ENCODE measurements at regions not wholly inside any gene's neighbourhood (a gene's known extent, or its start where the extent isn't known, plus 50 kb on each side); places are given as distances from the start of the nearest gene placed in this dataset.

GRCh38 chr5:133708331-133708850, 96.0 kb upstream of the FSTL4 start:
- DNase-seq (ENCODE audit: low read depth): no peak

- DNase-seq (ENCODE audit: low read depth): no peak
Observed at GRCh38 chr5:133707629-133708028, 95.3 kb upstream of the FSTL4 start.

GRCh38 chr5:133706506-133707430, 94.4 kb upstream of the FSTL4 start:
- DNase-seq (ENCODE audit: low read depth): no peak

- DNase-seq (ENCODE audit: low read depth): no peak
Observed at GRCh38 chr5:133705331-133705730, 93.0 kb upstream of the FSTL4 start.

GRCh38 chr5:133704411-133704810, 92.1 kb upstream of the FSTL4 start:
- DNase-seq (ENCODE audit: low read depth): no peak

- no peak for DNase-seq (ENCODE audit: low read depth)
Observed at GRCh38 chr5:133703935-133704334, 91.6 kb upstream of the FSTL4 start.

- DNase-seq (ENCODE audit: low read depth): no peak
Observed at GRCh38 chr5:133702791-133703770, 90.7 kb upstream of the FSTL4 start.

- no peak for DNase-seq (ENCODE audit: low read depth)
Observed at GRCh38 chr5:133701871-133702270, 89.5 kb upstream of the FSTL4 start.

GRCh38 chr5:133700251-133700650, 87.9 kb upstream of the FSTL4 start:
- DNase-seq (ENCODE audit: low read depth): no peak

GRCh38 chr5:133698646-133699526, 86.5 kb upstream of the FSTL4 start:
- DNase-seq (ENCODE audit: low read depth): no peak

- no peak for DNase-seq (ENCODE audit: low read depth)
Observed at GRCh38 chr5:133698259-133698554, 85.9 kb upstream of the FSTL4 start.

GRCh38 chr5:133697536-133698258, 85.4 kb upstream of the FSTL4 start:
- DNase-seq (ENCODE audit: low read depth): no peak

- no peak for DNase-seq (ENCODE audit: low read depth)
Observed at GRCh38 chr5:133696782-133697507, 84.6 kb upstream of the FSTL4 start.

- DNase-seq (ENCODE audit: low read depth): no peak
Observed at GRCh38 chr5:133696006-133696584, 83.8 kb upstream of the FSTL4 start.

- no peak for DNase-seq (ENCODE audit: low read depth)
Observed at GRCh38 chr5:133694181-133694831, 82.0 kb upstream of the FSTL4 start.

GRCh38 chr5:133691448-133691847, 79.1 kb upstream of the FSTL4 start:
- DNase-seq (ENCODE audit: low read depth): no peak

GRCh38 chr5:133690746-133691145, 78.4 kb upstream of the FSTL4 start:
- no peak for DNase-seq (ENCODE audit: low read depth)

- no peak for DNase-seq (ENCODE audit: low read depth)
Observed at GRCh38 chr5:133688391-133688790, 76.0 kb upstream of the FSTL4 start.

Data from amniotic epithelial cell (primary cell).